HG02759 (cell line): ENCODE measurements at regions not wholly inside any gene's neighbourhood (a gene's known extent, or its start where the extent isn't known, plus 50 kb on each side); places are given as distances from the start of the nearest gene placed in this dataset.

Experiments
- ATAC-seq: cut with Tn5 transposase; IDR thresholded peaks from one replicate; pipeline ENCODE4 v1.9.1; 2021; ENCODE audit warnings: mild to moderate bottlenecking, moderate library complexity; ENCODE audit not compliant: unreplicated experiment

- ATAC-seq: no peak
Measured at GRCh38 chr1:187294421-187295201, 465.9 kb downstream of the PLA2G4A start.

- ATAC-seq: no peak
Measured at GRCh38 chr1:187300081-187300480, 471.3 kb downstream of the PLA2G4A start.

- ATAC-seq: no peak
Measured at GRCh38 chr1:187306710-187307415, 478.1 kb downstream of the PLA2G4A start.

- ATAC-seq: no peak
Measured at GRCh38 chr1:187310038-187310631, 481.4 kb downstream of the PLA2G4A start.

GRCh38 chr1:187313115-187313514, 484.4 kb downstream of the PLA2G4A start:
- no peak for ATAC-seq

GRCh38 chr1:187326557-187326956, 497.8 kb downstream of the PLA2G4A start:
- ATAC-seq: no peak

- no peak for ATAC-seq
Measured at GRCh38 chr1:187336441-187337168, 507.9 kb downstream of the PLA2G4A start.

GRCh38 chr1:187338762-187339412, 510.1 kb downstream of the PLA2G4A start:
- ATAC-seq: no peak

GRCh38 chr1:187342495-187342894, 513.7 kb downstream of the PLA2G4A start:
- ATAC-seq: no peak

GRCh38 chr1:187374082-187374481, 545.3 kb downstream of the PLA2G4A start:
- no peak for ATAC-seq

GRCh38 chr1:187374742-187375141, 546.0 kb downstream of the PLA2G4A start:
- ATAC-seq: no peak

- ATAC-seq: no peak
Measured at GRCh38 chr1:187383366-187383765, 554.6 kb downstream of the PLA2G4A start.

GRCh38 chr1:187384504-187384903, 555.8 kb downstream of the PLA2G4A start:
- ATAC-seq: peak; percentile 91

- no peak for ATAC-seq
Measured at GRCh38 chr1:187390215-187390818, 561.6 kb downstream of the PLA2G4A start.

- ATAC-seq: no peak
Measured at GRCh38 chr1:187396226-187396625, 567.5 kb downstream of the PLA2G4A start.

- no peak for ATAC-seq
Measured at GRCh38 chr1:187396929-187397796, 568.4 kb downstream of the PLA2G4A start.

- no peak for ATAC-seq
Measured at GRCh38 chr1:187408212-187409004, 579.7 kb downstream of the PLA2G4A start.

GRCh38 chr1:187409341-187409740, 580.6 kb downstream of the PLA2G4A start:
- no peak for ATAC-seq

- no peak for ATAC-seq
Measured at GRCh38 chr1:187411118-187411517, 582.4 kb downstream of the PLA2G4A start.
